ENCODE measurements at regions not wholly inside any gene's neighbourhood (a gene's known extent, or its start where the extent isn't known, plus 50 kb on each side); places are given as distances from the start of the nearest gene placed in this dataset.

GRCh38 chr4:128337863-128338262 lies 50.2 kb upstream of the PGRMC2 start:
- no peak for DNase-seq
- intact Hi-C loops (cut with DNase I), result no loop called here

Measured in head of caudate nucleus (tissue), 42 donors.